ENCODE measurements at regions not wholly inside any gene's neighbourhood (a gene's known extent, or its start where the extent isn't known, plus 50 kb on each side); places are given as distances from the start of the nearest gene placed in this dataset.

DNA sequence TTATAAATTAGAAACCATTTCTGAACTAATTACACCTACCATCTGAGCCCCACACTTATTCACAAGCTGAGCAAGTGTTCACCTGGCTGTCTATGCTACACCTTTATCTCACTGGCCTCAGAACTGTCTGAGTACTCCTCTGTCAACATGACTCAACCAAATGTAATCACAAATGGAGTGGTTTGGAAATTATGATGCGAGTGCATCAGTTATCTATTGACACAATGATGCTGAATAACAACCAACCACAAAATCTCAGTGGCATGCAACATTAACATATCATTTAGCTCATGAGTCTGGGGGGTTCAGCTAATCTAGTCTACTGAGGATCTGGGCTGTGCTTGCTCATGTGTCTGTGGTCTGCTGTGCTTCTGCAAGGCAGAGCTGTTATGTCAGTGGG, 184.2 kb upstream of the NXPH2 start:
- DNase-seq (ENCODE audit: low read depth), result no peak
- Histone ChIP-seq H3K36me3 (ENCODE audit: control insufficient read depth, insufficient read depth, low read length, severe bottlenecking) (no peaks in the 10 kb centered on the region), H3K27me3 (replicated peaks; ENCODE audit: control insufficient read depth, insufficient read depth, low read length) (peaks cover 29% of the 10 kb centered on the region), H3K4me3 (ENCODE audit: low read length) (no peak overlapping the region), H3K9me3 (ENCODE audit: control insufficient read depth, low read length) (no peaks in the 10 kb centered on the region), H3K9ac (ENCODE audit: low read length) (no peak overlapping the region), H3K4me1 (ENCODE audit: control insufficient read depth, insufficient read depth, low read length) (no peaks in the 10 kb centered on the region)

- Histone ChIP-seq H3K4me3 (ENCODE audit: low read length) (no peak overlapping the region), H3K4me1 (ENCODE audit: control insufficient read depth, insufficient read depth, low read length) (no peaks in the 10 kb centered on the region), H3K9me3 (ENCODE audit: control insufficient read depth, low read length) (peaks cover 2% of the 10 kb centered on the region), H3K36me3 (ENCODE audit: control insufficient read depth, insufficient read depth, low read length, severe bottlenecking) (no peaks in the 10 kb centered on the region), H3K9ac (ENCODE audit: low read length) (no peak overlapping the region), H3K27me3 (replicated peaks; ENCODE audit: control insufficient read depth, insufficient read depth, low read length) (peaks cover 29% of the 10 kb centered on the region)
- no peak for DNase-seq (ENCODE audit: low read depth)
Measured at GRCh38 chr2:138962686-138963085, 182.5 kb upstream of the NXPH2 start.

GRCh38 chr2:138960191-138960590, 180.0 kb upstream of the NXPH2 start:
- H3K9ac ChIP-seq (ENCODE audit: low read length), result no peak overlapping the region
- no peak overlapping the region for H3K4me3 ChIP-seq (ENCODE audit: low read length)
- peaks cover 9% of the 10 kb centered on the region for H3K9me3 ChIP-seq (ENCODE audit: control insufficient read depth, low read length)
- no peaks in the 10 kb centered on the region for H3K4me1 ChIP-seq (ENCODE audit: control insufficient read depth, insufficient read depth, low read length)
- no peaks in the 10 kb centered on the region for H3K36me3 ChIP-seq (ENCODE audit: control insufficient read depth, insufficient read depth, low read length, severe bottlenecking)
- peaks cover 49% of the 10 kb centered on the region for H3K27me3 ChIP-seq (replicated peaks; ENCODE audit: control insufficient read depth, insufficient read depth, low read length)
- no peak for DNase-seq (ENCODE audit: low read depth)

GRCh38 chr2:138959031-138959430, 178.8 kb upstream of the NXPH2 start:
- H3K4me1 ChIP-seq (ENCODE audit: control insufficient read depth, insufficient read depth, low read length), result no peaks in the 10 kb centered on the region
- no peaks in the 10 kb centered on the region for H3K36me3 ChIP-seq (ENCODE audit: control insufficient read depth, insufficient read depth, low read length, severe bottlenecking)
- H3K4me3 ChIP-seq (ENCODE audit: low read length), result no peak overlapping the region
- no peak overlapping the region for H3K9ac ChIP-seq (ENCODE audit: low read length)
- H3K9me3 ChIP-seq (ENCODE audit: control insufficient read depth, low read length), result peaks cover 11% of the 10 kb centered on the region
- no peak for DNase-seq (ENCODE audit: low read depth)
- H3K27me3 ChIP-seq (replicated peaks; ENCODE audit: control insufficient read depth, insufficient read depth, low read length), result peaks cover 59% of the 10 kb centered on the region

- Histone ChIP-seq H3K9me3 (ENCODE audit: control insufficient read depth, low read length) (peaks cover 22% of the 10 kb centered on the region), H3K4me1 (ENCODE audit: control insufficient read depth, insufficient read depth, low read length) (no peaks in the 10 kb centered on the region), H3K4me3 (ENCODE audit: low read length) (no peak overlapping the region), H3K27me3 (replicated peaks; ENCODE audit: control insufficient read depth, insufficient read depth, low read length) (peaks cover 73% of the 10 kb centered on the region), H3K9ac (ENCODE audit: low read length) (no peak overlapping the region), H3K36me3 (ENCODE audit: control insufficient read depth, insufficient read depth, low read length, severe bottlenecking) (no peaks in the 10 kb centered on the region)
- DNase-seq (ENCODE audit: low read depth), result no peak
Measured at GRCh38 chr2:138956116-138956515, 175.9 kb upstream of the NXPH2 start.

DNA sequence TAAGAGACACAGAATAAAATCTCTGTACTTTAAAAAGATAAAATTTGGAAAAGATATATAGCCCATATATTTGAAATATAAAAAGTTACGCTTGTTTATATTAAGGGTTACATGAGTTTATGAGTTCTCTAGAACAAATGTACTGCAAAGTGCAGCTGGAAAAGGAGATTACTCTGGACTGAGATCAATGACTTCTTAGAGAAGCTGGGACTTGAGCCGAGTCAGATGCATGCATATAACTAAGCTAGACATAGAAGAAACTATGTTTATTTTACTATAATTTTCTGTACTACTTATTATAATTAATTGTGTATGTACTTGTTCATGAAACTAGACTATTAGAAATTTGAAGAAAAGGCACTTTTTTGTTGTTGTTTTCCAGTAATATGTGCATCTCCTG, 170.3 kb upstream of the NXPH2 start:
- Histone ChIP-seq H3K9me3 (ENCODE audit: control insufficient read depth, low read length) (peaks cover 13% of the 10 kb centered on the region), H3K36me3 (ENCODE audit: control insufficient read depth, insufficient read depth, low read length, severe bottlenecking) (no peaks in the 10 kb centered on the region), H3K27me3 (replicated peaks; ENCODE audit: control insufficient read depth, insufficient read depth, low read length) (peaks cover 66% of the 10 kb centered on the region), H3K4me1 (ENCODE audit: control insufficient read depth, insufficient read depth, low read length) (peaks cover 19% of the 10 kb centered on the region), H3K9ac (ENCODE audit: low read length) (no peak overlapping the region), H3K4me3 (ENCODE audit: low read length) (no peak overlapping the region)
- no peak for DNase-seq (ENCODE audit: low read depth)

- no peak overlapping the region for H3K4me3 ChIP-seq (ENCODE audit: low read length)
- no peaks in the 10 kb centered on the region for H3K36me3 ChIP-seq (ENCODE audit: control insufficient read depth, insufficient read depth, low read length, severe bottlenecking)
- no peak overlapping the region for H3K9ac ChIP-seq (ENCODE audit: low read length)
- peaks cover 68% of the 10 kb centered on the region for H3K27me3 ChIP-seq (replicated peaks; ENCODE audit: control insufficient read depth, insufficient read depth, low read length)
- peaks cover 19% of the 10 kb centered on the region for H3K4me1 ChIP-seq (ENCODE audit: control insufficient read depth, insufficient read depth, low read length)
- peaks cover 11% of the 10 kb centered on the region for H3K9me3 ChIP-seq (ENCODE audit: control insufficient read depth, low read length)
- no peak for DNase-seq (ENCODE audit: low read depth)
Measured at GRCh38 chr2:138949517-138949916, 169.3 kb upstream of the NXPH2 start.

GRCh38 chr2:138948070-138948539, 167.9 kb upstream of the NXPH2 start:
- Histone ChIP-seq H3K9ac (ENCODE audit: low read length) (no peak overlapping the region), H3K4me3 (ENCODE audit: low read length) (no peak overlapping the region), H3K9me3 (ENCODE audit: control insufficient read depth, low read length) (peaks cover 11% of the 10 kb centered on the region), H3K4me1 (ENCODE audit: control insufficient read depth, insufficient read depth, low read length) (peaks cover 19% of the 10 kb centered on the region), H3K36me3 (ENCODE audit: control insufficient read depth, insufficient read depth, low read length, severe bottlenecking) (no peaks in the 10 kb centered on the region), H3K27me3 (replicated peaks; ENCODE audit: control insufficient read depth, insufficient read depth, low read length) (peaks cover 68% of the 10 kb centered on the region)
- DNase-seq (ENCODE audit: low read depth), result peak; percentile 80

- Histone ChIP-seq H3K27me3 (replicated peaks; ENCODE audit: control insufficient read depth, insufficient read depth, low read length) (peaks cover 49% of the 10 kb centered on the region), H3K9ac (ENCODE audit: low read length) (no peak overlapping the region), H3K9me3 (ENCODE audit: control insufficient read depth, low read length) (peaks cover 23% of the 10 kb centered on the region), H3K36me3 (ENCODE audit: control insufficient read depth, insufficient read depth, low read length, severe bottlenecking) (no peaks in the 10 kb centered on the region), H3K4me1 (ENCODE audit: control insufficient read depth, insufficient read depth, low read length) (peaks cover 7% of the 10 kb centered on the region), H3K4me3 (ENCODE audit: low read length) (no peak overlapping the region)
- DNase-seq (ENCODE audit: low read depth), result no peak
Measured at GRCh38 chr2:138943470-138943869, 163.3 kb upstream of the NXPH2 start.

DNA sequence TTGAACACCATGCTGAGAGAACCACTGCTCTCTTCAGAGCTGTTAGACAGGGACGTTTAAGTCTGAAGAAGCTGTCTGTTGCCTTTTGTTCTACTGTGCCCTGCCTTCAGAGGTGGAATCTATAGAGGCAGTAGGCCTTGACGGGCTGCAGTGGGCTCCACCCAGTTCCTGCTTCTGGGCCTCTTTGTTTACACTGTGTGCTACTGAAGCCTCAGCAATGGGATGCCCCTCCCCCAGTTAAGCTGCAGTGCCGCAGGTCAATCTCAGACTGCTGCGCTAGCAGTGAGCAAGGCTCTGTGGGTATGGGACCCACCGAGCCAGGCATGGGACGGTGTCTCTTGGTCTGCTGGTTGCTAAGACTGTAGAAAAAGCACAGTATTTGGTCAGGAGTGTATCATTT, 162.3 kb upstream of the NXPH2 start:
- Histone ChIP-seq H3K9ac (ENCODE audit: low read length) (no peak overlapping the region), H3K36me3 (ENCODE audit: control insufficient read depth, insufficient read depth, low read length, severe bottlenecking) (no peaks in the 10 kb centered on the region), H3K4me3 (ENCODE audit: low read length) (no peak overlapping the region), H3K27me3 (replicated peaks; ENCODE audit: control insufficient read depth, insufficient read depth, low read length) (peaks cover 49% of the 10 kb centered on the region), H3K9me3 (ENCODE audit: control insufficient read depth, low read length) (peaks cover 28% of the 10 kb centered on the region), H3K4me1 (ENCODE audit: control insufficient read depth, insufficient read depth, low read length) (peaks cover under 1% of the 10 kb centered on the region)
- no peak for DNase-seq (ENCODE audit: low read depth)

- H3K4me3 ChIP-seq (ENCODE audit: low read length), result no peak overlapping the region
- DNase-seq (ENCODE audit: low read depth), result no peak
- H3K27me3 ChIP-seq (replicated peaks; ENCODE audit: control insufficient read depth, insufficient read depth, low read length), result peaks cover 27% of the 10 kb centered on the region
- no peaks in the 10 kb centered on the region for H3K4me1 ChIP-seq (ENCODE audit: control insufficient read depth, insufficient read depth, low read length)
- no peaks in the 10 kb centered on the region for H3K36me3 ChIP-seq (ENCODE audit: control insufficient read depth, insufficient read depth, low read length, severe bottlenecking)
- no peak overlapping the region for H3K9ac ChIP-seq (ENCODE audit: low read length)
- H3K9me3 ChIP-seq (ENCODE audit: control insufficient read depth, low read length), result no peaks in the 10 kb centered on the region
Measured at GRCh38 chr2:138931284-138932256, 151.4 kb upstream of the NXPH2 start.
